ENCODE measurements at regions not wholly inside any gene's neighbourhood (a gene's known extent, or its start where the extent isn't known, plus 50 kb on each side); places are given as distances from the start of the nearest gene placed in this dataset.

DNA sequence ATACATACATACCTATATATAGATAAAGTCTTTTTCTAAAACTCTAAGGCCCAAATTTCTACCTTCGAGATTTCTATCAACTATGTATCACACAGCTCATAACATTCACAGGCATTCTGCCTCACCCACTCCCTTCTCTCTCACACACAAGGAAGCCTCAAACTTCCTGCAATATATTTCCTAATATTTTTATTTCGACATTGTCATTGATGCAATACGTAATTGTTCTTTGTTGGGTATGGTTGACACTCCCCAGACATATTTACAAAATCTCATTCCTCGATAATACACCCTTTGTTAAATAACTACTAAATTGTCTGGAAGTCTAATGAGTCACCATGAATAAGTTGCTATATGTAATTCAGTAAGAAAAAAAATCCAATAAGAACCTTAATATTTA is 143.5 kb downstream of the HNRNPD start:
- no peak for TF ChIP-seq CTCF (IDR thresholded peaks at IDR 0.05; ENCODE audit: borderline replicate concordance)
- intact Hi-C loops (cut with micrococcal nuclease), result no loop called here
- no peak for DNase-seq
- Histone ChIP-seq H3K4me3 (no peak overlapping the region), H3K36me3 (no peaks in the 10 kb centered on the region), H3K27ac (replicated peaks) (no peak overlapping the region), H3K4me1 (no peaks in the 10 kb centered on the region), H3K9me3 (replicated peaks) (no peaks in the 10 kb centered on the region), H3K27me3 (ENCODE audit: low read depth) (no peaks in the 10 kb centered on the region)

DNA sequence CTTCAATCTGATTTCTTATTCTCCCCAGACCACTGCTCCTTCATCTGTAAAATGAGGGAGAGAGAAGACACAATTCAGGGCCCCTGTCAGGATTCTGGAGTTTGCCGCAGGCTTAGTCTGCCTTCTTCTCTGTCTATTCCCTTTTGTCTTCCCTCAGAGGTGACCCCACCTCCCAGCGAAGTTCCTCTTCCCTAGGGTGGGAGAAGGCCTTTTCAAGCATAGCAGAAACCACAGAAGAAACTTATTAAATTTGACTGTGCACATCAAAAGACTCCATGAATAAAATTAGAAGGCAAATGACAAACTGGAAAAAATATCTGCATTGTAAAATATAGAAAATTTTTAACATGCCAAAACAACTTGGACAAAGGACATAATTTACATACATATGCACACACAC is 148.8 kb downstream of the HNRNPD start:
- no peak for DNase-seq
- intact Hi-C loops (cut with micrococcal nuclease), result no loop called here
- H3K4me1 ChIP-seq, result no peaks in the 10 kb centered on the region
- TF ChIP-seq CTCF (IDR thresholded peaks at IDR 0.05; ENCODE audit: borderline replicate concordance), result no peak
- H3K36me3 ChIP-seq, result no peaks in the 10 kb centered on the region
- H3K27ac ChIP-seq (replicated peaks), result no peak overlapping the region
- no peaks in the 10 kb centered on the region for H3K9me3 ChIP-seq (replicated peaks)
- no peaks in the 10 kb centered on the region for H3K27me3 ChIP-seq (ENCODE audit: low read depth)
- H3K4me3 ChIP-seq, result no peak overlapping the region

GRCh38 chr4:82223715-82224114 is 150.1 kb downstream of the HNRNPD start:
- Histone ChIP-seq H3K9me3 (replicated peaks) (no peaks in the 10 kb centered on the region), H3K36me3 (no peaks in the 10 kb centered on the region), H3K27me3 (ENCODE audit: low read depth) (no peaks in the 10 kb centered on the region), H3K4me1 (no peaks in the 10 kb centered on the region), H3K27ac (replicated peaks) (no peak overlapping the region), H3K4me3 (no peak overlapping the region)
- TF ChIP-seq CTCF (IDR thresholded peaks at IDR 0.05; ENCODE audit: borderline replicate concordance), result no peak
- peak; percentile 17 for DNase-seq
- intact Hi-C loops (cut with micrococcal nuclease), result no loop called here

- intact Hi-C loops (cut with micrococcal nuclease), result no loop called here
- H3K4me1 ChIP-seq, result no peaks in the 10 kb centered on the region
- no peaks in the 10 kb centered on the region for H3K36me3 ChIP-seq
- H3K9me3 ChIP-seq (replicated peaks), result no peaks in the 10 kb centered on the region
- DNase-seq, result no peak
- H3K27me3 ChIP-seq (ENCODE audit: low read depth), result no peaks in the 10 kb centered on the region
- H3K4me3 ChIP-seq, result no peak overlapping the region
- H3K27ac ChIP-seq (replicated peaks), result no peak overlapping the region
- TF ChIP-seq CTCF (IDR thresholded peaks at IDR 0.05; ENCODE audit: borderline replicate concordance), result no peak
Measured at GRCh38 chr4:82219346-82219745, 154.4 kb downstream of the HNRNPD start.

DNA sequence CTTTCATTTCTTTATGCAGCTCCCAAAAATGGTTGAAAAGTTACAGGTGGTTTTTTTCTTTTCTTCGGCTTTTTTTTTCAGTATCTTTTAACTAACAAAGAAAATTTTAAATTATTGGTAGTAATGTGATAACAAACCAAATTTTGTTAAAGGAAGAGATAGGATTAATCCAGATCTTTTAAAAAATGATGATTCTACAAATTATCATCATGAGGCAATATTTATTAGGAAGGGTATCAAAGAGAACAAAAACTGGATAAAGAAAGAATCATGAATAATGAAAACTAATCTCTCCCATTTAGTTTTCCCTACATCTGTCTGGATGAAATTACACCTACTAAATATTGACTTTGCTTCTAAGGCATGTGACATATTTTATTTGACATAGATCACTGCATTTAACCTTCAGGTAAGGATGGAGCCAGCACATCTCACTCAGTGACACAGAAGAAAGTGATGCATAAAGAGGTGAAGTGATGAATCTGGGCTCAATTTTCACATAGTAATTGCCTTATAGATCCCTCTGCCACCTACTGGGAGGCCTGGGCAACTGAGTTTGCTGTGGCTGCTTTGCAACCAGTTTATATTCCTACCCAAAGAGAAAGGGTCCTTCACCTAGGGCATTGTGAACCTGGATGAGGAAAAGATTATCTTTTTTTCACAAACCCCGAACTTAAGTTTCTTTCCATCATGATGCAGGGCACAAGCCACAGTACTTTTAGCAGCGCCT is 155.6 kb downstream of the HNRNPD start:
- Histone ChIP-seq H3K27me3 (ENCODE audit: low read depth) (no peaks in the 10 kb centered on the region), H3K27ac (replicated peaks) (no peak overlapping the region), H3K4me1 (no peaks in the 10 kb centered on the region), H3K36me3 (no peaks in the 10 kb centered on the region), H3K9me3 (replicated peaks) (no peaks in the 10 kb centered on the region), H3K4me3 (no peak overlapping the region)
- peak; percentile 43 for TF ChIP-seq CTCF (IDR thresholded peaks at IDR 0.05; ENCODE audit: borderline replicate concordance)
- intact Hi-C loops (cut with micrococcal nuclease), result no loop called here
- no peak for DNase-seq
